Spleen (tissue), 7 donors: ENCODE measurements at regions not wholly inside any gene's neighbourhood (a gene's known extent, or its start where the extent isn't known, plus 50 kb on each side); places are given as distances from the start of the nearest gene placed in this dataset.

Experiments used
- CTCF ChIP-seq, 11 experiments: fragments of 200-600 bp in 7 of 11; fragments of 450-650 bp in 4 of 11; sonication (generic) in 4 of 11; IDR thresholded peaks in 8 of 11; conservative IDR thresholded peaks in 3 of 11; 1 replicate in 7 of 11; 2 replicates in 4 of 11; pipeline versions ENCODE4 v1.4.0 to v1.8.0; 2016 to 2021; ENCODE audit warnings: antibody characterized with exemption in 11 of 11, inconsistent platforms in 4 of 11, mild to moderate bottlenecking in 1 of 11
- POLR2A ChIP-seq, 3 donors: fragments of 450-650 bp; IDR thresholded peaks; one replicate each; pipeline ENCODE4 v1.5.1; 2017; ENCODE audit warnings: antibody characterized with exemption in 3 of 3, mild to moderate bottlenecking in 1 of 3
- donor health status: DM: no; HTN: no; CAD: no; lungs with moderate emphysema.
- donor health status: DM: no; HTN: no; CAD: no.
- donor health status: DM: no; HTN: no; CAD: no.

DNA sequence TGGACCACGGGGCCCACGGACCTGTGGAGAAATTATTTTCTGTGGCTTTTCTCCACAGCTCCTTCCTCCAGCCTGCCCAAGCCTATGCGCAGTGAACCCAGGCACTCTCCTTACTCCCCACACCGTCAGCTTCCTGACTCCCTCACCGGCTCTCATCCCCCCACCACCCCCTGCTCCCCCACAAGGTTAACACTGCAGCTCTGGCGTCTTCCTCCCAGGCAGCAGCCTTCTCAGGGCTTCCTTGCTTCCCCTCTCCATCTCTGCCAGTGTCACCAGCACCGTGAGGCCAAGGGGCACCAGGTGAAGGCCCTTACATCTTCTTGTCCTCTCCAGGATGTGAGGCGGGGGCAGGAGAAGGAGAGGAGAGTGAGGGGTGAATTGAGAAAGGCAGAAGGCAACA is 168.3 kb upstream of the TLE3 start:
- no peak for TF ChIP-seq CTCF (IDR thresholded peaks at IDR 0.05 in 8 of 11, conservative IDR thresholded peaks at IDR 0.05 in 3 of 11)
- no peak for TF ChIP-seq POLR2A (IDR thresholded peaks at IDR 0.05)
